ENCODE measurements at regions not wholly inside any gene's neighbourhood (a gene's known extent, or its start where the extent isn't known, plus 50 kb on each side); places are given as distances from the start of the nearest gene placed in this dataset.
"Not testable (repeated sequence)": the region's sequence is repeated elsewhere in the genome, so short reads cannot be mapped to it uniquely, and the experiment has no call there.

DNA sequence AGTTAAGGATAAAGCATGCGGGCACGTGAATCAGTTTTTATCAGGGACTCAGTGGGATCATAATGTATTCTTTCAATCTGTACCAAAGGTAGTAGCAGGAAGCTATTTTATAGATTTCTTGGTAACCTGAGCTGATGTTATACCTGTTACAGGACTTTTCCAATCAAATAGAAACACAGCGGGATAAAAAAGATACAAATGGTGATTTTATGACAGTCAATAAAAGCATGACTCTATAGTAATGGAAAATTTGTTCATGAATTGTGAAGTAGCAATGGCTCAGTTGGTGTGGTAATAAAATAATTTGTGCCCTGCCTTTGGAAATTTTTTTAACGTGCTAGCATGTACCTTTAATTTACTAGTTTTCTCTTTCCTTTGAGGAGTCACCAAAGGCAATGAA is 300.7 kb upstream of the CELF2 start:
- H3K4me3 ChIP-seq (ENCODE audit: low read length): no peak overlapping the region
- H3K4me1 ChIP-seq (ENCODE audit: control insufficient read depth, insufficient read depth, low read length): no peaks in the 10 kb centered on the region
- no peaks in the 10 kb centered on the region for H3K36me3 ChIP-seq (ENCODE audit: control insufficient read depth, insufficient read depth, low read length, severe bottlenecking)
- H3K27me3 ChIP-seq (replicated peaks; ENCODE audit: control insufficient read depth, insufficient read depth, low read length): no peaks in the 10 kb centered on the region
- H3K9me3 ChIP-seq (ENCODE audit: control insufficient read depth, low read length): no peaks in the 10 kb centered on the region
- DNase-seq (ENCODE audit: low read depth): no peak
- no peak overlapping the region for H3K9ac ChIP-seq (ENCODE audit: low read length)

DNA sequence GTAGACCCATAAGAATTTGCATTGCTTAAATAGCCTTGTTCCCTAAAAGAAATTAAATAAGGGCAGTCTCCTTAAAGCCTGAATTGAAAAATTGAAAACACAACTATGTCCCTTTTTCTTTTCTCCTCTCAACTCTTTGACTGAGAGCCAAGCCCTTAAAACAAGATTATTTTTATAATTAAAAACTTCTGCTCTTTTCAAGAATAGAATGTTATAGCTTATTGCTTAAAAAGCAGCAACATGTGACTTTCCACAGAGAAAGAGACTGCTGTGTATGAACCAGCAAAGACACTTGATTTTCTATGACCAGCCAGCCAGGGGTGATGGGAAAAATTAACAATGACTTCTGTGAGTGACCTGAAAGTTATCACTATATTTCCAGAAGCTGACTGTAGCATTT is 295.2 kb upstream of the CELF2 start:
- Histone ChIP-seq H3K4me1 (ENCODE audit: control insufficient read depth, insufficient read depth, low read length) (no peaks in the 10 kb centered on the region), H3K9me3 (ENCODE audit: control insufficient read depth, low read length) (no peaks in the 10 kb centered on the region), H3K27me3 (replicated peaks; ENCODE audit: control insufficient read depth, insufficient read depth, low read length) (no peaks in the 10 kb centered on the region), H3K36me3 (ENCODE audit: control insufficient read depth, insufficient read depth, low read length, severe bottlenecking) (no peaks in the 10 kb centered on the region), H3K9ac (ENCODE audit: low read length) (no peak overlapping the region), H3K4me3 (ENCODE audit: low read length) (no peak overlapping the region)
- DNase-seq (ENCODE audit: low read depth): peak; percentile 47

DNA sequence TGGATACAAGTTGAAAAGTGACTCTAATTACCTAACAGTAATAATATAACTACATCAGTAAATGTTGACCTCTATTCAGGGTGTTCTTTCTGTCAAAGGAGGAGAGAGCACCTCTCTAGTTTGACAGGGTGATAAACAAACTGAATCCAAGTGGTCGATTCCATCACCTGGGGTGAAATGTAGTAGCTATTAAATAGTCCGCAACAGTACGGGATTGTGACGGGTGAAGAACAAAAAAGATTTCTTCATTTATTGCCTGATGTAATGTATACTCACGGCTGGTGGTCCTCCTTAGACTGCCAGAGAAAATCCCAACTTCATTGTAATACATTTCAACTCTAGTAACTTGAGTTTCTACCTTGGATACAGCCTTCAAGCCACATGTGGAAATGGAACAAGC is 292.5 kb upstream of the CELF2 start:
- Histone ChIP-seq H3K36me3 (ENCODE audit: control insufficient read depth, insufficient read depth, low read length, severe bottlenecking) (no peaks in the 10 kb centered on the region), H3K9me3 (ENCODE audit: control insufficient read depth, low read length) (no peaks in the 10 kb centered on the region), H3K27me3 (replicated peaks; ENCODE audit: control insufficient read depth, insufficient read depth, low read length) (no peaks in the 10 kb centered on the region), H3K4me1 (ENCODE audit: control insufficient read depth, insufficient read depth, low read length) (no peaks in the 10 kb centered on the region), H3K9ac (ENCODE audit: low read length) (no peak overlapping the region), H3K4me3 (ENCODE audit: low read length) (no peak overlapping the region)
- DNase-seq (ENCODE audit: low read depth): no peak

DNA sequence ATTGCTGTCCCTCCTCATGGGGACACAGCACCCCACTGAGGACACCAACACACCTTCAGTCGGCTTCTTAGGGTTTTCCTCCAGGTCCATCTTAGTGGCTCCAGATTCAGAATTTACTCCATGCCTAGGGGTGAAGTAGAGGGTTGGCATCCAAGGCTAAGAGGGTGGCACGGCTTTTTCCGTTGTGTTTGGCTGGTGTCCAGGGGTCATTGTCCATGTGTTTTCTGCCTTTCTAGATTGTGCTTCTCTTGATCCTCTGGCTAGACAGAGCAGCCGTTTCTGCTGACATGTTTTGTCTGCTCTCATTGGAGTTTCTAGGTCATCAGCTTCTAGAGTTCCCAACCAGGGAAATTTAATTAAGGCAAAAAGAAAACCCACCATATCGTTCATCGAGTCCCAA is 291.6 kb upstream of the CELF2 start:
- Histone ChIP-seq H3K9me3 (ENCODE audit: control insufficient read depth, low read length) (no peaks in the 10 kb centered on the region), H3K27me3 (replicated peaks; ENCODE audit: control insufficient read depth, insufficient read depth, low read length) (no peaks in the 10 kb centered on the region), H3K4me1 (ENCODE audit: control insufficient read depth, insufficient read depth, low read length) (no peaks in the 10 kb centered on the region), H3K4me3 (ENCODE audit: low read length) (no peak overlapping the region), H3K36me3 (ENCODE audit: control insufficient read depth, insufficient read depth, low read length, severe bottlenecking) (no peaks in the 10 kb centered on the region), H3K9ac (ENCODE audit: low read length) (no peak overlapping the region)
- no peak for DNase-seq (ENCODE audit: low read depth)

- H3K4me1 ChIP-seq (ENCODE audit: control insufficient read depth, insufficient read depth, low read length); DNase-seq (ENCODE audit: low read depth); H3K9ac ChIP-seq (ENCODE audit: low read length): not testable (repeated sequence)
These were observed 290.3 kb upstream of the CELF2 start for GRCh38 chr10:10727411-10727810.

DNA sequence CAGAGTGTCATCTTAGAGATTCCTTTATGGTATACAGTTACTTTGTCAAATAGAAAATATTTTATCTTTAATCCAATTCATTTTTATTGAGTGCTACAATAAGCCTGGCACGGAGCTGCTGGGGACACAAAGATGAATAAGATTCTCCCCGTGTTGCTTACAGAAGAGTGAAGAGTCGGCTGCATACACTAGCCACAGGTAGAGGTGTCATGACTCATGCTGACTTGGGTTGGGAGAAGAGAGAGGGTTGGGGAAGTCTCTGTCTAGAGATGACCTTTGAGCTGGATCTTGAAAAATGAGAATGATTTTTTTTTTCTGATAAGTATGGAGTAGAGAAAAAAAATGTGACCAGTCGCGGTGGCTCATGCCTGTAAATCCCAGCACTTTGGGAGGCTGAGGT is 289.9 kb upstream of the CELF2 start:
- no peaks in the 10 kb centered on the region for H3K4me1 ChIP-seq (ENCODE audit: control insufficient read depth, insufficient read depth, low read length)
- no peaks in the 10 kb centered on the region for H3K36me3 ChIP-seq (ENCODE audit: control insufficient read depth, insufficient read depth, low read length, severe bottlenecking)
- no peak overlapping the region for H3K4me3 ChIP-seq (ENCODE audit: low read length)
- no peak overlapping the region for H3K9ac ChIP-seq (ENCODE audit: low read length)
- no peaks in the 10 kb centered on the region for H3K27me3 ChIP-seq (replicated peaks; ENCODE audit: control insufficient read depth, insufficient read depth, low read length)
- no peaks in the 10 kb centered on the region for H3K9me3 ChIP-seq (ENCODE audit: control insufficient read depth, low read length)
- no peak for DNase-seq (ENCODE audit: low read depth)

More at GRCh38 chr10:10727411-10727810, 290.3 kb upstream of the CELF2 start:
- not testable (repeated sequence) for H3K36me3 ChIP-seq (ENCODE audit: control insufficient read depth, insufficient read depth, low read length, severe bottlenecking); H3K27me3 ChIP-seq (replicated peaks; ENCODE audit: control insufficient read depth, insufficient read depth, low read length); H3K9me3 ChIP-seq (ENCODE audit: control insufficient read depth, low read length); H3K4me3 ChIP-seq (ENCODE audit: low read length)

- Histone ChIP-seq H3K4me1 (ENCODE audit: control insufficient read depth, insufficient read depth, low read length) (no peaks in the 10 kb centered on the region), H3K27me3 (replicated peaks; ENCODE audit: control insufficient read depth, insufficient read depth, low read length) (no peaks in the 10 kb centered on the region), H3K9ac (ENCODE audit: low read length) (no peak overlapping the region), H3K36me3 (ENCODE audit: control insufficient read depth, insufficient read depth, low read length, severe bottlenecking) (no peaks in the 10 kb centered on the region), H3K9me3 (ENCODE audit: control insufficient read depth, low read length) (no peaks in the 10 kb centered on the region), H3K4me3 (ENCODE audit: low read length) (no peak overlapping the region)
- no peak for DNase-seq (ENCODE audit: low read depth)
These were observed 287.1 kb upstream of the CELF2 start for GRCh38 chr10:10730471-10731043.

DNA sequence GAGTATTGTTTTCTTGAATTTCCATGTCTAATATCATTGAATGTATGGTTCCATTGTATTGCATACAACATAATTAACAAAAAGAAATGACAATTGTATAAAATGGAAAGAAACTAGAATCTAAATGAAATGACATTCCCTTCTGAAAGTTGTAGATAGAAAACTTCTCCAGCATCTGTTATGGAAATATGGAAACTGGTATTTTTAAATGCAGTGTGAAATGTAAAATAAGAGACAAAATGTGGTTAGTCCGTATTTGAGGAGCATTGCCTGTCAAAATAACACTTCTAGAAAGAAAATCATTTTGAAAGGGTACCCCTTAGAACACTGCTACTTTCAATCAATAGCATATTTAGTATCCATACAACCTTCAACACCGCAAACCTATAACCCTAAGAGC is 286.3 kb upstream of the CELF2 start:
- Histone ChIP-seq H3K4me3 (ENCODE audit: low read length) (no peak overlapping the region), H3K4me1 (ENCODE audit: control insufficient read depth, insufficient read depth, low read length) (no peaks in the 10 kb centered on the region), H3K9me3 (ENCODE audit: control insufficient read depth, low read length) (no peaks in the 10 kb centered on the region), H3K36me3 (ENCODE audit: control insufficient read depth, insufficient read depth, low read length, severe bottlenecking) (no peaks in the 10 kb centered on the region), H3K9ac (ENCODE audit: low read length) (no peak overlapping the region), H3K27me3 (replicated peaks; ENCODE audit: control insufficient read depth, insufficient read depth, low read length) (no peaks in the 10 kb centered on the region)
- no peak for DNase-seq (ENCODE audit: low read depth)

GRCh38 chr10:10734356-10735064 is 283.2 kb upstream of the CELF2 start:
- H3K27me3 ChIP-seq (replicated peaks; ENCODE audit: control insufficient read depth, insufficient read depth, low read length): no peaks in the 10 kb centered on the region
- H3K36me3 ChIP-seq (ENCODE audit: control insufficient read depth, insufficient read depth, low read length, severe bottlenecking): no peaks in the 10 kb centered on the region
- H3K4me3 ChIP-seq (ENCODE audit: low read length): no peak overlapping the region
- no peaks in the 10 kb centered on the region for H3K9me3 ChIP-seq (ENCODE audit: control insufficient read depth, low read length)
- no peak for DNase-seq (ENCODE audit: low read depth)
- H3K4me1 ChIP-seq (ENCODE audit: control insufficient read depth, insufficient read depth, low read length): no peaks in the 10 kb centered on the region
- no peak overlapping the region for H3K9ac ChIP-seq (ENCODE audit: low read length)

DNA sequence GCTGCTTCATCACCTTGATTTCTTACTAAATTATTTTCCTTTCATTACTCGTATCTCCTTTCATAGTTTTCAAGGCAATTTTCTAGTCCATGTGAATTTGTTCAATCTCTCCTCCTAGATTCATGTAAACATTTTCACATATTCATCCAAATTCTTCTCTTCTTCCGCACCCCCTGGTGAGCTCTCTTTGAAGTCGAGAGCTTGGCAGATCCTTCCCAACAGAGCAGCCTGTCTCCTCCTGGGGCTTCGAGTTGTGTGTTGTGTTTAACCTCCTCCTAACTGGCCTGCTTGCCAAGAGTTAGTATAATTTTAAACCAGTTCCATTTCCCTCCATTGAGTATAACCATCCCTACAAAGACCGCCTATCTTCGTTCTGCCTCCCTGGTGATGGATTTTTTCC is 272.4 kb upstream of the CELF2 start:
- Histone ChIP-seq H3K4me3 (ENCODE audit: low read length) (no peak overlapping the region), H3K9ac (ENCODE audit: low read length) (no peak overlapping the region), H3K27me3 (replicated peaks; ENCODE audit: control insufficient read depth, insufficient read depth, low read length) (no peaks in the 10 kb centered on the region), H3K9me3 (ENCODE audit: control insufficient read depth, low read length) (peaks cover 8% of the 10 kb centered on the region), H3K4me1 (ENCODE audit: control insufficient read depth, insufficient read depth, low read length) (no peaks in the 10 kb centered on the region), H3K36me3 (ENCODE audit: control insufficient read depth, insufficient read depth, low read length, severe bottlenecking) (no peaks in the 10 kb centered on the region)
- no peak for DNase-seq (ENCODE audit: low read depth)

- no peak overlapping the region for H3K4me3 ChIP-seq (ENCODE audit: low read length)
- no peaks in the 10 kb centered on the region for H3K27me3 ChIP-seq (replicated peaks; ENCODE audit: control insufficient read depth, insufficient read depth, low read length)
- H3K9ac ChIP-seq (ENCODE audit: low read length): no peak overlapping the region
- H3K9me3 ChIP-seq (ENCODE audit: control insufficient read depth, low read length): no peaks in the 10 kb centered on the region
- H3K36me3 ChIP-seq (ENCODE audit: control insufficient read depth, insufficient read depth, low read length, severe bottlenecking): no peaks in the 10 kb centered on the region
- DNase-seq (ENCODE audit: low read depth): no peak
- no peaks in the 10 kb centered on the region for H3K4me1 ChIP-seq (ENCODE audit: control insufficient read depth, insufficient read depth, low read length)
These were observed 262.2 kb upstream of the CELF2 start for GRCh38 chr10:10755490-10755889.

DNA sequence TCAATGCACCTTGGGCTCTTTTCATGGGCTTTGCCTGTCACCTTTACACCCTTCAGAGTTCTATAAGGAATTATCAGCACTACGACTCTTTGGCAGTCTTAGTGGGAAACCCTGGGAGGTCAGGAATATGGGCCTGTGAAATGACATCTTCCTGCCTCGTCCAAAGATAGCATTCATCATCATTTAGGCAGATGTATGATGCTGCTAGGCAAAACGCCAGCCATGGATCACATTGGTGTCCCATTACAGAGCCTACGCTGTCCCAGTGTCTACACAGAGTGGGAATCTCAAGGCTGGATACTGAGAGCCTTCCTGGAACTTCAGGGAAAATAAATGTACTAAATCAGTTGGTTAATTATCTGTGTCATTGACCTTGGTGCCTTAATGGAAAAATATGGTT is 259.4 kb upstream of the CELF2 start:
- no peak overlapping the region for H3K9ac ChIP-seq (ENCODE audit: low read length)
- H3K9me3 ChIP-seq (ENCODE audit: control insufficient read depth, low read length): peaks cover 4% of the 10 kb centered on the region
- no peaks in the 10 kb centered on the region for H3K27me3 ChIP-seq (replicated peaks; ENCODE audit: control insufficient read depth, insufficient read depth, low read length)
- no peak overlapping the region for H3K4me3 ChIP-seq (ENCODE audit: low read length)
- H3K36me3 ChIP-seq (ENCODE audit: control insufficient read depth, insufficient read depth, low read length, severe bottlenecking): no peaks in the 10 kb centered on the region
- DNase-seq (ENCODE audit: low read depth): no peak
- H3K4me1 ChIP-seq (ENCODE audit: control insufficient read depth, insufficient read depth, low read length): no peaks in the 10 kb centered on the region
